Activated CD4-positive, alpha-beta T cell treated with anti-CD3 and anti-CD28 coated beads, Interleukin-2, amount 10 ng/mL, durations not matched to agents 7 days and 5 days (primary cell): ENCODE measurements at regions not wholly inside any gene's neighbourhood (a gene's known extent, or its start where the extent isn't known, plus 50 kb on each side); places are given as distances from the start of the nearest gene placed in this dataset.
"Not testable (repeated sequence)": the region's sequence is repeated elsewhere in the genome, so short reads cannot be mapped to it uniquely, and the experiment has no call there.

ENCODE experiments used
- CTCF ChIA-PET: fragments of 350-600 bp; sonication (Branson Sonifier 250); formaldehyde crosslinking; loops from one replicate; lab custom pipeline; 2021; ENCODE audit warnings: antibody characterized with exemption; lab: Charles Lee
- POLR2A ChIA-PET: fragments of 350-600 bp; sonication (Branson Sonifier 250); formaldehyde crosslinking; loops from one replicate; lab custom pipeline; 2021; ENCODE audit warnings: antibody characterized with exemption; lab: Charles Lee
- DNase-seq: peaks from one replicate; pipeline ENCODE4 v3.0.0-alpha.2; 2020
- H3K27ac Mint-ChIP-seq: one replicate; pipeline ENCODE4 v1.8.0; 2021; ENCODE audit warnings: mild to moderate bottlenecking, moderate library complexity, mixed read lengths
- H3K27me3 Mint-ChIP-seq: one replicate; pipeline ENCODE4 v1.8.0; 2021; ENCODE audit warnings: mixed read lengths
- H3K36me3 Mint-ChIP-seq: one replicate; pipeline ENCODE4 v1.8.0; 2021; ENCODE audit warnings: low read depth, mixed read lengths
- H3K4me1 Mint-ChIP-seq: one replicate; pipeline ENCODE4 v1.8.0; 2021; ENCODE audit warnings: mixed read lengths
- H3K4me3 Mint-ChIP-seq: one replicate; pipeline ENCODE4 v1.8.0; 2021; ENCODE audit warnings: mild to moderate bottlenecking, moderate library complexity, mixed read lengths
- H3K9me3 Mint-ChIP-seq: one replicate; pipeline ENCODE4 v1.8.0; 2021; ENCODE audit warnings: mixed read lengths

DNA sequence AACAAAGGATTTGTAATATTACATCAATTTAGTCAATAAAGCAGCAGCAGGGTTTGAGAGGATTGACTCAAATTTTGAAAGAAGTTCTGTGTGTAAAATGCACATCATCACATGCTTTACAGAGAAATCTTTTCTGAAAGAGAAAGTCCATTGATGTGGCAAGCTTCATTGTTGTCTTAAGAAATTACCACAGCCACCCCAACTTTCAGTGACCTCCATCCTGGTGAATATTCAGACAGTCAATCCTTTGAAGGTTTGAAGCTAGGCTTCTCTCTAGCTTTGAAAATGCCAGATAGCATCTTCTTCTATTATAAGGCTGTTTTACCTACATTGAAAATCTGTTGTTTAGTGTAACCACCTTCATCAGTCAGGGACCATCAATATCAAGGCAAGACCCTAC is 51.8 kb upstream of the SETMAR start:
- H3K4me1 Mint-ChIP-seq: peaks cover 12% of the 10 kb centered on the region

DNA sequence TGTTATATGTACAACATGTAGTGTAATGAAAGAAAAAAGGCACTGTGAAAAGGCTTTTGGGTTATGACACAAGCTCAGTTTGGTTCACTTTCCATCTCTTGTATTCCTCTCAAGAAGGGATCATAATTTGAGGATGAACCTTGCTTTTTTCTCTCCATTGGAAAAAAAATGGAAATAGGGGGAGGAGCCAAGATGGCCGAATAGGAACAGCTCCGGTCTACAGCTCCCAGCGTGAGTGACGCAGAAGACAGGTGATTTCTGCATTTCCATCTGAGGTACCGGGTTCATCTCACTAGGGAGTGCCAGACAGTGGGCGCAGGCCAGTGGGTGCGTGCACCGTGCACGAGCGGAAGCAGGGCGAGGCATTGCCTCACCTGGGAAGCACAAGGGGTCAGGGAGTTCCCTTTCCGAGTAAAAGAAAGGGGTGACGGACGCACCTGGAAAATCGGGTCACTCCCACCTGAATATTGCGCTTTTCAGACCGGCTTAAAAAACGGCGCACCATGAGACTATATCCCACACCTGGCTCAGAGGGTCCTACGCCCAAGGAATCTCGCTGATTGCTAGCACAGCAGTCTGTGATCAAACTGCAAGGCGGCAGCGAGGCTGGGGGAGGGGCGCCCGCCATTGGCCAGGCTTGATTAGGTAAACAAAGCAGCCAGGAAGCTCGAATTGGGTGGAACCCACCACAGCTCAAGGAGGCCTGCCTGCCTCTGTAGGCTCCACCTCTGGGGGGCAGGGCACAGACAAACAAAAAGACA is 49.9 kb upstream of the SETMAR start:
- H3K27me3 Mint-ChIP-seq, H3K36me3 Mint-ChIP-seq, DNase-seq, H3K4me3 Mint-ChIP-seq, H3K9me3 Mint-ChIP-seq, H3K27ac Mint-ChIP-seq, CTCF ChIA-PET, POLR2A ChIA-PET: not testable (repeated sequence)
- peaks cover 12% of the 10 kb centered on the region for H3K4me1 Mint-ChIP-seq

More for the DNA sequence above, 51.8 kb upstream of the SETMAR start:
- H3K4me3 Mint-ChIP-seq: no peak overlapping the region
- DNase-seq: no peak
- CTCF ChIA-PET: interaction anchor here (0.6 kb wide), 1 partner anchor 1029 kb away, joined by 3 read pairs; no protein-coding TSS in a partner anchor
- peaks cover 3% of the 10 kb centered on the region for H3K9me3 Mint-ChIP-seq
- POLR2A ChIA-PET: no interaction called here
- no peaks in the 10 kb centered on the region for H3K36me3 Mint-ChIP-seq
- no peaks in the 10 kb centered on the region for H3K27me3 Mint-ChIP-seq
- no peak overlapping the region for H3K27ac Mint-ChIP-seq
